HepG2 (cell line): ENCODE measurements at regions not wholly inside any gene's neighbourhood (a gene's known extent, or its start where the extent isn't known, plus 50 kb on each side); places are given as distances from the start of the nearest gene placed in this dataset.

Experiments
- ATAC-seq: fragments of 200-7000 bp; cut with Tn5 transposase; 3 replicates; pipeline ENCODE4 v1.9.1; 2020; ENCODE audit warnings: mild to moderate bottlenecking, moderate library complexity
- BruUV-seq: library from RNA; stranded (reverse); fragments of 400-500 nt; replicated peaks from 2 replicates; lab custom pipeline; 2021; lab: Mats Ljungman, UMichigan
- CTCF ChIA-PET: fragments of 300-600 bp; formaldehyde crosslinking; extraction: SDS; loops from one replicate; lab custom pipeline; 2021; ENCODE audit warnings: low total read pairs, inconsistent platforms, low intra/inter-chr PET ratio; lab: Yijun Ruan, JAX
- POLR2A ChIA-PET: fragments of 350-600 bp; sonication (Branson Sonifier 250); formaldehyde crosslinking; loops from one replicate; lab custom pipeline; 2020; ENCODE audit warnings: antibody characterized with exemption, inconsistent platforms; lab: Yijun Ruan, JAX
- DNase-seq: peaks from one replicate; pipeline ENCODE4 v3.0.0-alpha.2; 2015; ENCODE audit warnings: low spot score
- FAIRE-seq: peaks from 3 replicates; lab custom pipeline; 2011; peaks lifted over from hg19 to GRCh38; lab: Jason Lieb, UNC
- H2AFZ ChIP-seq: one replicate; pipeline ENCODE4 v1.6.1; 2011; ENCODE audit warnings: low read length, inconsistent platforms
- H3K27ac ChIP-seq: fragments of 300-600 bp; 3 replicates; pipeline ENCODE4 v1.8.0; 2011; ENCODE audit warnings: mixed run types, mild to moderate bottlenecking, mixed read lengths, low read length, inconsistent platforms; ENCODE audit not compliant: insufficient read depth; ENCODE audit errors: extremely low read length
- H3K27me3 ChIP-seq, 2 experiments: fragments of 200-600 bp in 1 of 2; 2 replicates in 1 of 2; 3 replicates in 1 of 2; pipeline versions ENCODE4 v1.6.0 to v1.8.0; 2011; ENCODE audit warnings: low read length in 2 of 2, mild to moderate bottlenecking in 2 of 2, moderate library complexity in 2 of 2, inconsistent platforms in 1 of 2; ENCODE audit not compliant: insufficient read depth in 2 of 2, control insufficient read depth in 1 of 2
- H3K36me3 ChIP-seq, 2 experiments: fragments of 200-600 bp in 1 of 2; replicated peaks in 1 of 2; 2 replicates in 1 of 2; 3 replicates in 1 of 2; pipeline versions ENCODE4 v1.5.1 to v1.8.0; 2011; ENCODE audit warnings: low read length in 2 of 2, inconsistent platforms in 1 of 2; ENCODE audit not compliant: insufficient read depth in 2 of 2, control insufficient read depth in 1 of 2
- H3K4me1 ChIP-seq: 2 replicates; pipeline ENCODE4 v1.5.1; 2012; ENCODE audit warnings: low read length, inconsistent platforms; ENCODE audit not compliant: insufficient read depth
- H3K4me2 ChIP-seq: 2 replicates; pipeline ENCODE4 v1.6.0; 2011; ENCODE audit warnings: low read depth, low read length, inconsistent platforms
- H3K4me3 ChIP-seq, 3 experiments: fragments of 200-600 bp in 1 of 3; sonication (generic), shearing (Covaris generic) in 1 of 3; replicated peaks in 1 of 3; 2 replicates each; pipeline ENCODE4 v1.5.1; 2011 to 2016; ENCODE audit warnings: low read length in 3 of 3, inconsistent platforms in 2 of 3, low read depth in 2 of 3, mild to moderate bottlenecking in 2 of 3, control low read depth in 1 of 3, mixed read lengths in 1 of 3; ENCODE audit not compliant: insufficient read depth in 1 of 3
- H3K79me2 ChIP-seq: one replicate; pipeline ENCODE4 v1.6.1; 2011; ENCODE audit warnings: low read length, inconsistent platforms; ENCODE audit not compliant: insufficient read depth
- H3K9ac ChIP-seq: 2 replicates; pipeline ENCODE4 v1.6.0; 2011; ENCODE audit warnings: mild to moderate bottlenecking, low read depth, low read length, inconsistent platforms; ENCODE audit not compliant: insufficient read depth
- H3K9me3 ChIP-seq: 2 replicates; pipeline ENCODE4 v1.5.1; 2012; ENCODE audit warnings: mild to moderate bottlenecking, low read length
- H4K20me1 ChIP-seq: 2 replicates; pipeline ENCODE4 v1.6.0; 2011; ENCODE audit warnings: inconsistent platforms, mild to moderate bottlenecking, low read length, moderate library complexity; ENCODE audit not compliant: insufficient read depth
- ATF5 ChIP-seq: sonication (generic); formaldehyde crosslinking; IDR thresholded peaks from 2 replicates; pipeline ENCODE4 v1.4.0; 2020; ENCODE audit warnings: mild to moderate bottlenecking, low read depth, missing genetic modification reagents
- BATF2 ChIP-seq: sonication (generic); formaldehyde crosslinking; IDR thresholded peaks from 2 replicates; pipeline ENCODE4 v1.8.0; 2022; ENCODE audit warnings: mild to moderate bottlenecking, missing genetic modification reagents, moderate library complexity
- HBP1 ChIP-seq: IDR thresholded peaks from 2 replicates; pipeline ENCODE4 v1.6.1; 2016; ENCODE audit warnings: low read depth, control low read depth
- HNF1B ChIP-seq: sonication (generic); formaldehyde crosslinking; IDR thresholded peaks from 2 replicates; pipeline ENCODE4 v1.5.1; 2020; ENCODE audit warnings: mild to moderate bottlenecking, moderate library complexity, missing genetic modification reagents
- HNRNPL ChIP-seq: fragments of 200-400 bp; formaldehyde crosslinking; IDR thresholded peaks from 2 replicates; pipeline ENCODE4 v1.6.1; 2017; ENCODE audit warnings: mild to moderate bottlenecking, low read depth, low read length
- HNRNPLL ChIP-seq: fragments of 200-400 bp; formaldehyde crosslinking; IDR thresholded peaks from 2 replicates; pipeline ENCODE4 v1.6.1; 2017; ENCODE audit warnings: mild to moderate bottlenecking, low read depth, low read length; ENCODE audit not compliant: poor library complexity, severe bottlenecking
- KDM2A ChIP-seq: sonication (generic); formaldehyde crosslinking; IDR thresholded peaks from 2 replicates; pipeline ENCODE4 v1.4.0; 2020; ENCODE audit warnings: low read depth, missing genetic modification reagents, borderline replicate concordance
- KLF16 ChIP-seq, 2 experiments: sonication (generic) in 1 of 2; formaldehyde crosslinking in 1 of 2; IDR thresholded peaks; 2 replicates each; pipeline versions ENCODE4 v1.6.1 to v1.8.0; 2016 to 2023; ENCODE audit warnings: missing genetic modification reagents in 2 of 2, missing compliant biosample characterization in 1 of 2
- NFYB ChIP-seq: sonication (generic); formaldehyde crosslinking; IDR thresholded peaks from 2 replicates; pipeline ENCODE4 v1.4.0; 2020; ENCODE audit warnings: missing genetic modification reagents
- PRDM15 ChIP-seq: sonication (generic); formaldehyde crosslinking; IDR thresholded peaks from 2 replicates; pipeline ENCODE4 v1.4.0; 2020; ENCODE audit warnings: missing genetic modification reagents
- ZBTB38 ChIP-seq: sonication (generic); formaldehyde crosslinking; IDR thresholded peaks from 2 replicates; pipeline ENCODE4 v1.5.1; 2020; ENCODE audit warnings: mild to moderate bottlenecking, missing genetic modification reagents
- ZEB1 ChIP-seq: IDR thresholded peaks from 2 replicates; pipeline ENCODE4 v1.6.1; 2012; ENCODE audit warnings: mild to moderate bottlenecking, low read depth, inconsistent platforms; ENCODE audit not compliant: insufficient replicate concordance
- ZNF121 ChIP-seq: sonication (generic); formaldehyde crosslinking; IDR thresholded peaks from 2 replicates; pipeline ENCODE4 v1.5.0; 2020; ENCODE audit warnings: mild to moderate bottlenecking, missing genetic modification reagents
- ZNF207 ChIP-seq: fragments of 450-650 bp; IDR thresholded peaks from 2 replicates; pipeline ENCODE4 v1.6.1; 2016; ENCODE audit warnings: antibody characterized with exemption, borderline replicate concordance
- ZNF234 ChIP-seq: sonication (generic); formaldehyde crosslinking; conservative IDR thresholded peaks from 2 replicates; pipeline ENCODE4 v1.5.1; 2020; ENCODE audit warnings: mild to moderate bottlenecking, missing genetic modification reagents
- ZNF441 ChIP-seq: sonication (generic); formaldehyde crosslinking; IDR thresholded peaks from 2 replicates; pipeline ENCODE4 v1.7.0; 2021; ENCODE audit warnings: missing genetic modification reagents, borderline replicate concordance
- ZNF446 ChIP-seq: sonication (generic); formaldehyde crosslinking; IDR thresholded peaks from 2 replicates; pipeline ENCODE4 v1.5.0; 2020; ENCODE audit warnings: mild to moderate bottlenecking, missing genetic modification reagents
- ZNF674 ChIP-seq: sonication (generic); formaldehyde crosslinking; IDR thresholded peaks from 2 replicates; pipeline ENCODE4 v1.5.0; 2020; ENCODE audit warnings: low read depth, mild to moderate bottlenecking, missing genetic modification reagents
- WGBS: methylation state at CpG from one replicate; pipeline ENCODE4 v1.1.6; 2017; ENCODE audit warnings: low lambda C conversion rate; 5-methylcytosine and 5-hydroxymethylcytosine counted together
- in situ Hi-C: cut with HindIII; loops from 2 replicates; pipeline ENCODE4 v1.10.0; 2017; ENCODE audit warnings: low pct_unique_long_range_greater_than_20kb; ENCODE audit not compliant: extremely low pct_ligation_motif_present
- intact Hi-C: fragments of 100-400 bp; cut with micrococcal nuclease; formaldehyde crosslinking; loops from one replicate; pipeline ENCODE4 v1.10.0; 2022; ENCODE audit not compliant: unreplicated experiment

- Histone ChIP-seq H3K9me3 (0 out of 2 replicates have a peak, but pooled peaks cover 6% of the 10 kb centered on the region), H3K27me3 (no peaks in the 10 kb centered on the region; a peak in 1 of 5 replicates), H3K79me2 (no peaks in the 10 kb centered on the region), H3K4me2 (no peak overlapping the region), H3K4me1 (0 out of 2 replicates have a peak, but pooled peaks cover 6% of the 10 kb centered on the region), H3K9ac (no peak overlapping the region), H3K36me3 (no peaks in the 10 kb centered on the region), H4K20me1 (no peaks in the 10 kb centered on the region), H2AFZ (no peak overlapping the region), H3K27ac (no peak overlapping the region), H3K4me3 (no peak overlapping the region)
- POLR2A ChIA-PET = no interaction called here
- no peak for FAIRE-seq
- CTCF ChIA-PET = no interaction called here
- ATAC-seq = no peak
- TF ChIP-seq ZNF207 = no peak
- no peak for TF ChIP-seq KDM2A (CRISPR knock-in tag)
- TF ChIP-seq HNF1B = no peak
- TF ChIP-seq KLF16 (CRISPR knock-in tag; IDR thresholded peaks at IDR 0.05) = no peak
- no peak for TF ChIP-seq HBP1 (CRISPR knock-in tag)
- TF ChIP-seq ZNF674 (CRISPR knock-in tag) = no peak
- TF ChIP-seq PRDM15 (CRISPR knock-in tag) = no peak
- no peak for TF ChIP-seq ZNF441 (CRISPR knock-in tag)
- no peak for TF ChIP-seq ZNF234
- TF ChIP-seq HNRNPLL = no peak
- TF ChIP-seq ZNF121 = no peak
- no peak for TF ChIP-seq ZEB1
- no peak for TF ChIP-seq BATF2
- no peak for TF ChIP-seq ZNF446 (CRISPR knock-in tag)
- TF ChIP-seq ZBTB38 (CRISPR knock-in tag) = no peak
- no peak for TF ChIP-seq NFYB (CRISPR knock-in tag)
- no peak for TF ChIP-seq HNRNPL
- TF ChIP-seq ATF5 = no peak
- no TSS peak for BruUV-seq
- 77% methylated on average over 5 of the region's 5 CpGs for WGBS
- in situ Hi-C loops (no loop called here), intact Hi-C loops (no loop called here)
- DNase-seq = no peak
Measured at GRCh38 chr18:10042492-10042891, 128.7 kb downstream of the VAPA start.
